Pancreas (tissue), 10 donors: ENCODE measurements at regions not wholly inside any gene's neighbourhood (a gene's known extent, or its start where the extent isn't known, plus 50 kb on each side); places are given as distances from the start of the nearest gene placed in this dataset.

Experiments used
- ATAC-seq, 4 donors: fragments of 200-7000 bp; cut with Tn5 transposase; one replicate each; pipeline versions ENCODE4 v1.8.0 to v1.9.1; 2020; ENCODE audit warnings: mild to moderate bottlenecking in 4 of 4, moderate library complexity in 4 of 4
- DNase-seq, 6 donors: peaks; one replicate each; pipeline ENCODE4 v3.0.0-alpha.2; 2020
- FAIRE-seq: peaks from 2 replicates; lab custom pipeline; 2012; peaks lifted over from hg19 to GRCh38; lab: Jason Lieb, UNC
- H3K27ac ChIP-seq, 4 donors: fragments of 200-600 bp; sonication (generic); 1 replicate in 3 of 4; 2 replicates in 1 of 4; pipeline versions ENCODE4 v1.5.0 to v1.8.0; 2020
- H3K27me3 ChIP-seq, 4 donors: fragments of 200-600 bp; one replicate each; pipeline ENCODE4 v1.8.0; 2021
- H3K36me3 ChIP-seq, 3 donors: fragments of 200-600 bp; sonication (generic) in 1 of 3; one replicate each; pipeline versions ENCODE4 v1.5.0 to v1.8.0; 2020 to 2021
- H3K4me1 ChIP-seq, 3 donors: fragments of 200-600 bp; one replicate each; pipeline ENCODE4 v1.8.0; 2021
- H3K4me3 ChIP-seq, 4 donors: fragments of 200-600 bp; sonication (generic) in 2 of 4; one replicate each; pipeline versions ENCODE4 v1.5.0 to v1.8.0; 2020 to 2021
- H3K9me3 ChIP-seq, 4 donors: fragments of 200-600 bp; one replicate each; pipeline ENCODE4 v1.8.0; 2021
- CTCF ChIP-seq, 4 donors: fragments of 200-600 bp; sonication (generic) in 3 of 4; IDR thresholded peaks; one replicate each; pipeline versions ENCODE4 v1.5.0 to v1.8.0; 2021; ENCODE audit warnings: antibody characterized with exemption in 4 of 4
- WGBS, 2 donors: extraction: QIAGEN DNeasy Blood & Tissue Kit; methylation state at CpG; one replicate each; pipeline ENCODE4 v1.1.7; 2013; 5-methylcytosine and 5-hydroxymethylcytosine counted together
- intact Hi-C, 3 donors: fragments of 100-400 bp; cut with DNase I; formaldehyde crosslinking; loops; one replicate each; pipeline versions ENCODE4 v1.11.1 to v1.14.2; 2022
- donor health status: healthy with polysubstance abuse.
- donor health status: DM: no; HTN: no; CAD: no; lungs with moderate emphysema.
- donor health status: DM: no; HTN: no; CAD: no.
- donor health status: control.
- donor health status: control.
- donor health status: Bipolar disorder and iron deficiency.
- donor health status: DM: yes; HTN: yes; CAD: no.
- donor health status: DM: no; HTN: no; CAD: no.
- donor health status: DM: no; HTN: no; CAD: no.
- donor health status: DM: yes; HTN: yes; CAD: no.

- 23 to 42% methylated on average over 16 of the region's 16 CpGs for WGBS, 2 donors
These were observed 96.6 kb downstream of the INHBB start for GRCh38 chr2:120442541-120442922.

GRCh38 chr2:120442923-120443571, 97.1 kb downstream of the INHBB start:
- H3K9me3 ChIP-seq, result no peaks in the 10 kb centered on the region
- DNase-seq, result peak; percentile 80 to 91 (median 85)
- intact Hi-C loops, result no loop called here
- peaks cover 10 to 29% (median 22%) of the 10 kb centered on the region in 3 donors for H3K4me1 ChIP-seq
- H3K36me3 ChIP-seq, result no peaks in the 10 kb centered on the region
- H3K27me3 ChIP-seq, result no peaks in the 10 kb centered on the region
- peak overlapping the region; percentile 51 to 86 (median 78) for H3K27ac ChIP-seq
- H3K4me3 ChIP-seq, result peak overlapping the region in 3 of 4 donors; percentile 7 to 42 (median 23)
- 42 to 53% methylated on average over 50 of the region's 50 CpGs for WGBS, 2 donors
- peak; percentile 48 to 91 (median 81) for ATAC-seq
- TF ChIP-seq CTCF (IDR thresholded peaks at IDR 0.05), result no peak
- no peak for FAIRE-seq

More at GRCh38 chr2:120442541-120442922, 96.6 kb downstream of the INHBB start:
- H3K4me1 ChIP-seq, result peaks cover 10 to 29% (median 22%) of the 10 kb centered on the region in 3 donors
- FAIRE-seq (no peak), ATAC-seq (peak in 2 of 4 donors; percentile 8 to 9), DNase-seq (no peak)
- peak overlapping the region; percentile 51 to 86 (median 78) for H3K27ac ChIP-seq
- no peaks in the 10 kb centered on the region for H3K9me3 ChIP-seq
- H3K36me3 ChIP-seq, result no peaks in the 10 kb centered on the region
- no peak for TF ChIP-seq CTCF (IDR thresholded peaks at IDR 0.05)
- peak overlapping the region in 3 of 4 donors; percentile 7 to 42 (median 23) for H3K4me3 ChIP-seq
- no peaks in the 10 kb centered on the region for H3K27me3 ChIP-seq
- intact Hi-C loops, result no loop called here

GRCh38 chr2:120443946-120444345, 98.0 kb downstream of the INHBB start:
- H3K4me1 ChIP-seq, result peaks cover 10 to 29% (median 22%) of the 10 kb centered on the region in 3 donors
- H3K36me3 ChIP-seq, result no peaks in the 10 kb centered on the region
- FAIRE-seq (no peak), DNase-seq (no peak), ATAC-seq (no peak)
- 84% methylated on average over 4 of the region's 4 CpGs for WGBS, 2 donors
- no peak for TF ChIP-seq CTCF (IDR thresholded peaks at IDR 0.05)
- no peaks in the 10 kb centered on the region for H3K27me3 ChIP-seq
- H3K9me3 ChIP-seq, result no peaks in the 10 kb centered on the region
- no peak overlapping the region for H3K27ac ChIP-seq
- intact Hi-C loops, result no loop called here
- H3K4me3 ChIP-seq, result no peak overlapping the region

GRCh38 chr2:120444691-120445240, 98.8 kb downstream of the INHBB start:
- Histone ChIP-seq H3K36me3 (no peaks in the 10 kb centered on the region), H3K4me1 (peaks cover 10 to 29% (median 22%) of the 10 kb centered on the region in 3 donors), H3K4me3 (no peak overlapping the region), H3K9me3 (no peaks in the 10 kb centered on the region), H3K27ac (peak overlapping the region in 2 of 4 donors; percentile 16 to 31), H3K27me3 (no peaks in the 10 kb centered on the region)
- no peak for FAIRE-seq
- DNase-seq, result no peak
- TF ChIP-seq CTCF (IDR thresholded peaks at IDR 0.05), result no peak
- intact Hi-C loops, result no loop called here
- no peak for ATAC-seq
- 79 to 83% methylated on average over 9 of the region's 9 CpGs for WGBS, 2 donors
